ENCODE measurements at regions not wholly inside any gene's neighbourhood (a gene's known extent, or its start where the extent isn't known, plus 50 kb on each side); places are given as distances from the start of the nearest gene placed in this dataset.

DNA sequence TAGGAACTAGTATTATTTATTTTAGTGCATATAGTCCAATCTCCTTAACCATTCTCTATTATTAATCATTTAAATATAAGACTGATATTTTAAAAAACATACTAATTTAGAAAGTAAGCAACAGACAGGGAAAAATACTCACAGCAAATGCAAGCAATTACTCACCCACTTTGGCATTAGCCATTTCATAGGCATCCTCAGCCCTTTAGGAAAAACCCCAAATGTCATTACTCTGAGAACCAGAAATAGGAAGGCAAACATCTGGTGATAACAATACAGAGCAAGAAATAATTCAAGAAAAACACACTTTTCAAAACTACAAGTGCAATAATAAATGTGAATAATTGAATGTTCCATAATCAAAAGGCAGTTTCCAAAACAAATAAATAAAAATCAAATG is 545.1 kb downstream of the PLPP3 start:
- TF ChIP-seq NR1H2 (CRISPR knock-in tag; IDR thresholded peaks at IDR 0.05), result no peak
- no peak for TF ChIP-seq CTCF (IDR thresholded peaks at IDR 0.05)
- TF ChIP-seq, protein P1, sequence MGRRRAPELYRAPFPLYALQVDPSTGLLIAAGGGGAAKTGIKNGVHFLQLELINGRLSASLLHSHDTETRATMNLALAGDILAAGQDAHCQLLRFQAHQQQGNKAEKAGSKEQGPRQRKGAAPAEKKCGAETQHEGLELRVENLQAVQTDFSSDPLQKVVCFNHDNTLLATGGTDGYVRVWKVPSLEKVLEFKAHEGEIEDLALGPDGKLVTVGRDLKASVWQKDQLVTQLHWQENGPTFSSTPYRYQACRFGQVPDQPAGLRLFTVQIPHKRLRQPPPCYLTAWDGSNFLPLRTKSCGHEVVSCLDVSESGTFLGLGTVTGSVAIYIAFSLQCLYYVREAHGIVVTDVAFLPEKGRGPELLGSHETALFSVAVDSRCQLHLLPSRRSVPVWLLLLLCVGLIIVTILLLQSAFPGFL (CRISPR knock-in tag; IDR thresholded peaks at IDR 0.05; ENCODE audit: borderline replicate concordance), result no peak
- no peak for TF ChIP-seq CREB1 (CRISPR knock-in tag; IDR thresholded peaks at IDR 0.05)
- no peak for TF ChIP-seq E2F4 (CRISPR knock-in tag; IDR thresholded peaks at IDR 0.05; ENCODE audit: borderline replicate concordance, low read depth)
